K562 (cell line): ENCODE measurements at regions not wholly inside any gene's neighbourhood (a gene's known extent, or its start where the extent isn't known, plus 50 kb on each side); places are given as distances from the start of the nearest gene placed in this dataset.

Source experiments
- ATAC-seq: fragments of 200-7000 bp; cut with Tn5 transposase; 3 replicates; pipeline ENCODE4 v1.9.1; 2020; ENCODE audit warnings: moderate library complexity
- BruUV-seq: library from RNA; stranded (reverse); fragments of 400-500 nt; replicated peaks from 2 replicates; lab custom pipeline; 2021; lab: Mats Ljungman, UMichigan
- CTCF ChIA-PET: fragments of 300-600 bp; formaldehyde crosslinking; extraction: SDS; loops from one replicate; lab custom pipeline; 2021; ENCODE audit warnings: low intra/inter-chr PET ratio; lab: Yijun Ruan, JAX
- POLR2A ChIA-PET: fragments of 300-600, 350-650 bp; sonication (Branson Sonifier 250); formaldehyde crosslinking; extraction: SDS; loops from one replicate; lab custom pipeline; 2021; ENCODE audit warnings: antibody characterized with exemption, inconsistent platforms; lab: Yijun Ruan, JAX
- DNase-seq, 4 experiments: peaks; one replicate each; pipeline versions ENCODE4 v3.0.0 to v3.0.0-alpha.2; 2011 to 2018; ENCODE audit warnings: low spot score in 3 of 4, mixed read lengths in 3 of 4; ENCODE audit errors: extremely low read depth in 1 of 4
- FAIRE-seq: peaks from 2 replicates; lab custom pipeline; 2011; peaks lifted over from hg19 to GRCh38; lab: Jason Lieb, UNC
- H2AFZ ChIP-seq: 2 replicates; pipeline ENCODE4 v1.6.0; 2011; ENCODE audit warnings: low read depth, low read length, control low read depth, inconsistent platforms
- H3K27ac ChIP-seq: fragments of 200-600 bp; 3 replicates; pipeline ENCODE4 v1.8.0; 2011; ENCODE audit warnings: low read depth, mild to moderate bottlenecking, control low read depth, inconsistent platforms, low read length, moderate library complexity, mixed read lengths; ENCODE audit errors: extremely low read depth
- H3K27me3 ChIP-seq, 2 experiments: fragments of 300-600 bp in 1 of 2; 2 replicates in 1 of 2; 3 replicates in 1 of 2; pipeline versions ENCODE4 v1.6.0 to v1.8.0; 2011; ENCODE audit warnings: inconsistent platforms in 2 of 2, low read length in 2 of 2, mild to moderate bottlenecking in 1 of 2, mixed read lengths in 1 of 2, moderate library complexity in 1 of 2; ENCODE audit not compliant: control insufficient read depth in 2 of 2, insufficient read depth in 2 of 2
- H3K36me3 ChIP-seq: fragments of 300-600 bp; 3 replicates; pipeline ENCODE4 v1.8.0; 2011; ENCODE audit warnings: mild to moderate bottlenecking, low read length, inconsistent platforms; ENCODE audit not compliant: control insufficient read depth, insufficient read depth
- H3K4me1 ChIP-seq, 2 experiments: fragments of 200-600 bp in 1 of 2; replicated peaks in 1 of 2; 2 replicates in 1 of 2; 3 replicates in 1 of 2; pipeline versions ENCODE4 v1.5.1 to v1.8.0; 2011; ENCODE audit warnings: inconsistent platforms in 2 of 2, low read length in 2 of 2, mild to moderate bottlenecking in 1 of 2, mixed read lengths in 1 of 2, moderate library complexity in 1 of 2; ENCODE audit not compliant: control insufficient read depth in 2 of 2, insufficient read depth in 2 of 2
- H3K4me2 ChIP-seq: 2 replicates; pipeline ENCODE4 v1.6.1; 2011; ENCODE audit warnings: low read length, control low read depth, inconsistent platforms, mixed read lengths; ENCODE audit not compliant: insufficient read depth
- H3K4me3 ChIP-seq: fragments of 200-600 bp; sonication (generic), shearing (Covaris generic); 2 replicates; pipeline ENCODE4 v1.5.1; 2016; ENCODE audit warnings: control low read depth, inconsistent platforms
- H3K79me2 ChIP-seq: fragments of 200-600 bp; 3 replicates; pipeline ENCODE4 v1.8.0; 2011; ENCODE audit warnings: low read length, inconsistent platforms; ENCODE audit not compliant: control insufficient read depth, insufficient read depth
- H3K9ac ChIP-seq, 2 experiments: 2 replicates each; pipeline versions ENCODE4 v1.6.0 to v1.6.1; 2011; ENCODE audit warnings: low read depth in 2 of 2, low read length in 2 of 2, control low read depth in 1 of 2, inconsistent platforms in 1 of 2, mild to moderate bottlenecking in 1 of 2, mixed read lengths in 1 of 2; ENCODE audit not compliant: insufficient read depth in 1 of 2
- H3K9me1 ChIP-seq: one replicate; pipeline ENCODE4 v1.6.0; 2011; ENCODE audit warnings: inconsistent platforms, mild to moderate bottlenecking, low read length, moderate library complexity; ENCODE audit not compliant: control insufficient read depth, insufficient read depth
- H3K9me3 ChIP-seq: replicated peaks from 2 replicates; pipeline ENCODE4 v1.5.1; 2011; ENCODE audit warnings: low read depth, low read length, inconsistent platforms; ENCODE audit not compliant: control insufficient read depth, insufficient read depth
- H4K20me1 ChIP-seq: replicated peaks from 2 replicates; pipeline ENCODE4 v1.6.1; 2011; ENCODE audit warnings: low read length, inconsistent platforms, mixed read lengths; ENCODE audit not compliant: control insufficient read depth, insufficient read depth
- CHD1 ChIP-seq: fragments of 200-600 bp; sonication (generic); IDR thresholded peaks from one replicate; pipeline ENCODE4 v1.6.1; 2012; ENCODE audit warnings: mild to moderate bottlenecking, moderate library complexity, low read length, inconsistent platforms
- HDAC3 ChIP-seq: fragments of 450-650 bp; IDR thresholded peaks from 2 replicates; pipeline ENCODE4 v1.6.1; 2018; ENCODE audit warnings: borderline replicate concordance, mild to moderate bottlenecking, moderate library complexity; ENCODE audit not compliant: partially characterized antibody
- KDM1A ChIP-seq, 2 experiments: fragments of 450-650 bp; IDR thresholded peaks; 2 replicates each; pipeline ENCODE4 v1.6.1; 2016; ENCODE audit warnings: mild to moderate bottlenecking in 2 of 2
- NFIC ChIP-seq: fragments of 450-650 bp; IDR thresholded peaks from 2 replicates; pipeline ENCODE4 v1.6.1; 2017; ENCODE audit warnings: mild to moderate bottlenecking, inconsistent platforms
- SIN3B ChIP-seq: fragments of 450-650 bp; IDR thresholded peaks from 2 replicates; pipeline ENCODE4 v1.6.1; 2017; ENCODE audit warnings: low read depth, mild to moderate bottlenecking, moderate library complexity
- UBTF ChIP-seq, 2 experiments: IDR thresholded peaks; 2 replicates each; pipeline ENCODE4 v1.6.1; 2012; ENCODE audit warnings: improper control_type of control experiment in 2 of 2, low read depth in 2 of 2, low read length in 2 of 2, borderline replicate concordance in 1 of 2
- in situ Hi-C: fragments of 300-500 bp; cut with MboI; formaldehyde crosslinking; loops from 4 replicates; pipeline ENCODE4 v1.15.0; 2018; ENCODE audit warnings: inconsistent platforms, mixed read lengths
- intact Hi-C: fragments of 100-400 bp; cut with micrococcal nuclease; formaldehyde crosslinking; loops from 2 replicates; pipeline ENCODE4 v1.14.2; 2022

- FAIRE-seq (no peak), DNase-seq (no peak), ATAC-seq (no peak)
- H3K36me3 ChIP-seq, result no peaks in the 10 kb centered on the region
- no peak overlapping the region for H3K9ac ChIP-seq
- H3K4me1 ChIP-seq, result no peaks in the 10 kb centered on the region
- H4K20me1 ChIP-seq, result no peaks in the 10 kb centered on the region
- no peaks in the 10 kb centered on the region for H3K27me3 ChIP-seq
- in situ Hi-C loops, result no loop called here
- no TSS peak for BruUV-seq
- H3K9me3 ChIP-seq, result no peaks in the 10 kb centered on the region; the same call in 1 of the 2 replicates
- H3K79me2 ChIP-seq, result no peaks in the 10 kb centered on the region
- POLR2A ChIA-PET, result no interaction called here
- TF ChIP-seq NFIC (no peak), SIN3B (no peak), UBTF (IDR thresholded peaks at IDR 0.05; ENCODE audit: borderline replicate concordance in 1 of 2, low read depth in 2 of 2, low read length in 2 of 2) (no peak), CHD1 (no peak), KDM1A (IDR thresholded peaks at IDR 0.05) (no peak), HDAC3 (no peak)
- H3K27ac ChIP-seq, result no peak overlapping the region
- intact Hi-C loops, result no loop called here
- no peak overlapping the region for H2AFZ ChIP-seq
- no peak overlapping the region for H3K4me2 ChIP-seq
- H3K9me1 ChIP-seq, result no peaks in the 10 kb centered on the region
- no peak overlapping the region for H3K4me3 ChIP-seq
- CTCF ChIA-PET, result no interaction called here
Observed at GRCh38 chr1:82044536-82044935, 243.8 kb downstream of the ADGRL2 start.
